ENCODE measurements at regions not wholly inside any gene's neighbourhood (a gene's known extent, or its start where the extent isn't known, plus 50 kb on each side); places are given as distances from the start of the nearest gene placed in this dataset.

- intact Hi-C loops (cut with DNase I), result no loop called here
- WGBS, 2 donors, result 67 to 68% methylated on average over 1 of the region's 1 CpG
- TF ChIP-seq, protein P1, sequence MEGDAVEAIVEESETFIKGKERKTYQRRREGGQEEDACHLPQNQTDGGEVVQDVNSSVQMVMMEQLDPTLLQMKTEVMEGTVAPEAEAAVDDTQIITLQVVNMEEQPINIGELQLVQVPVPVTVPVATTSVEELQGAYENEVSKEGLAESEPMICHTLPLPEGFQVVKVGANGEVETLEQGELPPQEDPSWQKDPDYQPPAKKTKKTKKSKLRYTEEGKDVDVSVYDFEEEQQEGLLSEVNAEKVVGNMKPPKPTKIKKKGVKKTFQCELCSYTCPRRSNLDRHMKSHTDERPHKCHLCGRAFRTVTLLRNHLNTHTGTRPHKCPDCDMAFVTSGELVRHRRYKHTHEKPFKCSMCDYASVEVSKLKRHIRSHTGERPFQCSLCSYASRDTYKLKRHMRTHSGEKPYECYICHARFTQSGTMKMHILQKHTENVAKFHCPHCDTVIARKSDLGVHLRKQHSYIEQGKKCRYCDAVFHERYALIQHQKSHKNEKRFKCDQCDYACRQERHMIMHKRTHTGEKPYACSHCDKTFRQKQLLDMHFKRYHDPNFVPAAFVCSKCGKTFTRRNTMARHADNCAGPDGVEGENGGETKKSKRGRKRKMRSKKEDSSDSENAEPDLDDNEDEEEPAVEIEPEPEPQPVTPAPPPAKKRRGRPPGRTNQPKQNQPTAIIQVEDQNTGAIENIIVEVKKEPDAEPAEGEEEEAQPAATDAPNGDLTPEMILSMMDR (IDR thresholded peaks at IDR 0.05), result no peak
- TF ChIP-seq POLR2A (IDR thresholded peaks at IDR 0.05), result no peak
- Histone ChIP-seq H3K4me3 (no peak overlapping the region), H3K36me3 (no peaks in the 10 kb centered on the region), H3K9me3 (no peaks in the 10 kb centered on the region), H3K27ac (peak overlapping the region in 2 of 4 donors; percentile 74 to 78), H3K4me1 (peaks cover 0 to 22% (median 9%) of the 10 kb centered on the region in 3 donors), H3K27me3 (no peaks in the 10 kb centered on the region)
- no peak for DNase-seq
These were observed 81.1 kb upstream of the PDZRN3 start for GRCh38 chr3:73705792-73706191.

- no peak for TF ChIP-seq POLR2A (IDR thresholded peaks at IDR 0.05)
- TF ChIP-seq, protein P1 (IDR thresholded peaks at IDR 0.05), result no peak
- Histone ChIP-seq H3K27me3 (no peaks in the 10 kb centered on the region), H3K36me3 (no peaks in the 10 kb centered on the region), H3K4me1 (peaks cover 0 to 2% (median 2%) of the 10 kb centered on the region in 3 donors), H3K27ac (no peak overlapping the region), H3K4me3 (no peak overlapping the region), H3K9me3 (no peaks in the 10 kb centered on the region)
- intact Hi-C loops (cut with DNase I), result no loop called here
- no peak for DNase-seq
These were observed 74.6 kb upstream of the PDZRN3 start for GRCh38 chr3:73699327-73699726.

GRCh38 chr3:73697020-73697419, 72.3 kb upstream of the PDZRN3 start:
- Histone ChIP-seq H3K9me3 (no peaks in the 10 kb centered on the region), H3K4me1 (no peaks in the 10 kb centered on the region), H3K36me3 (no peaks in the 10 kb centered on the region), H3K4me3 (no peak overlapping the region), H3K27ac (peak overlapping the region in 1 of 4 donors; percentile 48), H3K27me3 (no peaks in the 10 kb centered on the region)
- intact Hi-C loops (cut with DNase I), result no loop called here
- DNase-seq, result no peak
- WGBS, 2 donors, result 31 to 44% methylated on average over 6 of the region's 6 CpGs
- no peak for TF ChIP-seq POLR2A (IDR thresholded peaks at IDR 0.05)
- TF ChIP-seq, protein P1 (IDR thresholded peaks at IDR 0.05), result no peak

GRCh38 chr3:73695841-73696240, 71.1 kb upstream of the PDZRN3 start:
- 35 to 42% methylated on average over 3 of the region's 3 CpGs for WGBS, 2 donors
- peak overlapping the region in 1 of 4 donors; percentile 19 for H3K27ac ChIP-seq
- no peak for DNase-seq

DNA sequence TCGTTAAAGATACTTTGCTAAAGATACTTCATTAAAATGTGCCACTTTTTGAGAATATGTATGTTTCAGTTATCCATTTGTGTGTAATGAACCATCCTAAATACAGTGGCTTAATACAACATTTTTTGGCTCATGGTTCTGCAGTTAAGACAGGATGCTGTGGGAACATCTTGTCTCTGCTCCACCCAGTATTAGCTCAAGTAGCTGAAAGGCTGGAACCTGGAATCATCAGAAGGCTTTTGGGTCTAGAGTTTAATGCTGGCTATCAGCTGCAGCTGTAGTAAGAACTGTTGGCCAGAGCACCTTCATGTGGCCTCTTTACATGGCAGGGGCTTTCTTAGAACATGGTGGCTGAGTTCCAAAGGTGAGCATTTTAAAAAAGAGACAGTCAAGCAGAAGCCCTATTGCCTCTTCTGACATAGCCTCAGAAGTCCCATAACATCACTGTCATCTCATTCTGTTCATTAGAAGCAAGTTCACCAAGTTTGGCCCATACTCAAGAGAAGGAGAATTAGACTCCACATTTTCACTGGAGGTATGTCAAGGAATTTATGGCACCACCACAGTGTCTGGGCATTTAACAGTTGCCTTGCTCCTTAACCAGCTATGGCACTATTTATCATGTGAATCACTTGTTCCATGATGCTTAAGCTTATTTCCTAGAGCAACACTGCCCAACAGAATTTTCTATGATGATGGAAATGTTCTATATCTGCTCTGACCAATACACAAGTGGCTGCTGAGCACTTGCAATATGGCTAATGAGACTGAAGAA, 70.4 kb upstream of the PDZRN3 start:
- Histone ChIP-seq H3K36me3 (no peaks in the 10 kb centered on the region), H3K4me1 (no peaks in the 10 kb centered on the region), H3K27me3 (no peaks in the 10 kb centered on the region), H3K27ac (peak overlapping the region in 1 of 4 donors; percentile 19), H3K9me3 (no peaks in the 10 kb centered on the region), H3K4me3 (no peak overlapping the region)
- TF ChIP-seq, protein P1 (IDR thresholded peaks at IDR 0.05), result no peak
- TF ChIP-seq POLR2A (IDR thresholded peaks at IDR 0.05), result no peak
- intact Hi-C loops (cut with DNase I), result no loop called here
- DNase-seq, result no peak
- WGBS, 2 donors, result 77 to 88% methylated on average over 1 of the region's 1 CpG

More at GRCh38 chr3:73695841-73696240, 71.1 kb upstream of the PDZRN3 start:
- no peak overlapping the region for H3K4me3 ChIP-seq
- H3K9me3 ChIP-seq, result no peaks in the 10 kb centered on the region
- H3K36me3 ChIP-seq, result no peaks in the 10 kb centered on the region
- H3K4me1 ChIP-seq, result no peaks in the 10 kb centered on the region
- intact Hi-C loops (cut with DNase I), result no loop called here
- no peak for TF ChIP-seq POLR2A (IDR thresholded peaks at IDR 0.05)
- TF ChIP-seq, protein P1 (IDR thresholded peaks at IDR 0.05), result no peak
- H3K27me3 ChIP-seq, result no peaks in the 10 kb centered on the region

Measured in esophagus squamous epithelium (tissue), 5 donors.